Esophagus muscularis mucosa (tissue), 4 donors: ENCODE measurements at regions not wholly inside any gene's neighbourhood (a gene's known extent, or its start where the extent isn't known, plus 50 kb on each side); places are given as distances from the start of the nearest gene placed in this dataset.

Source experiments
- DNase-seq: peaks from one replicate; pipeline ENCODE4 v3.0.0-alpha.2; 2017; ENCODE audit errors: extremely low spot score
- H3K27ac ChIP-seq, 4 donors: fragments of 200-600 bp; sonication (generic); replicated peaks in 1 of 4; 1 replicate in 3 of 4; 2 replicates in 1 of 4; pipeline ENCODE4 v1.5.1; 2016 to 2019; ENCODE audit warnings: mild to moderate bottlenecking in 1 of 4
- H3K27me3 ChIP-seq, 4 donors: fragments of 200-600 bp; sonication (generic); one replicate each; pipeline versions ENCODE4 v1.5.1 to v1.6.0; 2016 to 2019
- H3K36me3 ChIP-seq, 4 donors: fragments of 200-600 bp; sonication (generic); one replicate each; pipeline ENCODE4 v1.5.1; 2016 to 2019
- H3K4me1 ChIP-seq, 4 donors: fragments of 200-600 bp; sonication (generic); one replicate each; pipeline ENCODE4 v1.5.1; 2016 to 2019
- H3K4me3 ChIP-seq, 4 donors: fragments of 200-600 bp; sonication (generic); 1 replicate in 2 of 4; 2 replicates in 2 of 4; pipeline ENCODE4 v1.5.1; 2016 to 2019; ENCODE audit warnings: mild to moderate bottlenecking in 4 of 4, moderate library complexity in 1 of 4
- H3K9me3 ChIP-seq, 4 donors: fragments of 200-600 bp; sonication (generic); 1 replicate in 3 of 4; 2 replicates in 1 of 4; pipeline ENCODE4 v1.5.1; 2016 to 2019
- CTCF ChIP-seq, 3 experiments: fragments of 200-600 bp in 2 of 3; fragments of 450-650 bp in 1 of 3; sonication (generic) in 2 of 3; IDR thresholded peaks; one replicate each; pipeline ENCODE4 v1.5.1; 2017 to 2019; ENCODE audit warnings: antibody characterized with exemption in 3 of 3, mild to moderate bottlenecking in 2 of 3, moderate library complexity in 1 of 3
- EP300 ChIP-seq: sonication (generic); formaldehyde crosslinking; IDR thresholded peaks from one replicate; pipeline ENCODE4 v1.6.1; 2017; ENCODE audit warnings: antibody characterized with exemption
- POLR2A ChIP-seq: fragments of 450-650 bp; IDR thresholded peaks from one replicate; pipeline ENCODE4 v1.6.1; 2017; ENCODE audit warnings: antibody characterized with exemption, moderate library complexity, mild to moderate bottlenecking, low read depth
- POLR2AphosphoS5 ChIP-seq, 2 donors: sonication (generic); formaldehyde crosslinking; IDR thresholded peaks; one replicate each; pipeline ENCODE4 v1.6.1; 2017; ENCODE audit warnings: antibody characterized with exemption in 2 of 2
- WGBS: methylation state at CpG from one replicate; pipeline ENCODE4 v1.1.5; 2018; 5-methylcytosine and 5-hydroxymethylcytosine counted together
- intact Hi-C: fragments of 100-400 bp; cut with DNase I; formaldehyde crosslinking; loops from one replicate; pipeline ENCODE4 v1.15.1; 2023

DNA sequence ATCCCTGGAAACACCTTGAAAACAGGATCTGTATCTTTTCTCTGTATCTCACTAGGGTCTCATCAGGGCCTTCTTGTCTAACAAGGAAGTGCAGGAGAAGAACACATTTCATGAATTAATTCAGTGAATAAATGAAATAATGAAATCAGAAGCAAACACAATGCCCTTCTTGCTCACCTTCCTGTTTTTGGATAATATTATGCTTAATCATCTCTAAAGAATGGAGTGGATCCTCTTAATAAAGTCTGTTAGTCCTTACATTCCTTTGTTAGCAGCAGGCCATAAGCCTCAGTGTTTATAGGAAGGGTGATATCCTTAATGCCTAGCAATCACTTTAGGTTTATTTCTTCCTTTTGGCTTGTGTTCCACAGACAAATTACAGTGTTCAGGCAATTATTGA lies 837.1 kb upstream of the SEMA6A start:
- H3K4me1 ChIP-seq: no peaks in the 10 kb centered on the region
- no peaks in the 10 kb centered on the region for H3K9me3 ChIP-seq
- H3K36me3 ChIP-seq: no peaks in the 10 kb centered on the region
- intact Hi-C loops: no loop called here
- no peaks in the 10 kb centered on the region for H3K27me3 ChIP-seq
- no peak overlapping the region for H3K4me3 ChIP-seq
- no peak for TF ChIP-seq EP300
- TF ChIP-seq POLR2A: no peak
- no peak for TF ChIP-seq CTCF (IDR thresholded peaks at IDR 0.05)
- no peak for TF ChIP-seq POLR2AphosphoS5 (IDR thresholded peaks at IDR 0.05)
- H3K27ac ChIP-seq: no peak overlapping the region
- DNase-seq: no peak

DNA sequence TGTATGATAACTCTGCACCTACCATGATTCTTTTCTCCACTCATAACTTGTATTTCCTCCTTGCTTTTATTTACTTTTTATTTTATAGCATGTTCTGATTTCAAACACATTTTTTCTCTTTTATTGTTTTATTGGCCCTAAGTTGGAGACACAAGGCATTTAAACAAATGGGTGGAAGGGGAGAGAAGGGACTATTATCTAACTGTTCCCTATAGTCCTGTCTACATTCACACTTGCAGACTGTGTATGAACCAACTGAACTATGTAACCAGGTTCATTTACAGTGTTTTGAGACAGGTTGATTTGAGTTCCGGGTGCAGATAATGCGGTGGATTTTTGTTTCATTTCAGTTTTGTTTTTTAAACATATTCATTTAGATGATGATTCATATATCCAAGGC lies 830.6 kb upstream of the SEMA6A start:
- intact Hi-C loops: no loop called here
- H3K27me3 ChIP-seq: no peaks in the 10 kb centered on the region
- no peaks in the 10 kb centered on the region for H3K36me3 ChIP-seq
- TF ChIP-seq EP300: no peak
- TF ChIP-seq CTCF (IDR thresholded peaks at IDR 0.05): no peak
- no peak for TF ChIP-seq POLR2A
- no peak for TF ChIP-seq POLR2AphosphoS5 (IDR thresholded peaks at IDR 0.05)
- H3K4me1 ChIP-seq: no peaks in the 10 kb centered on the region
- H3K9me3 ChIP-seq: no peaks in the 10 kb centered on the region
- no peak overlapping the region for H3K27ac ChIP-seq
- DNase-seq: no peak
- H3K4me3 ChIP-seq: no peak overlapping the region
- WGBS: 87% methylated on average over 2 of the region's 2 CpGs

DNA sequence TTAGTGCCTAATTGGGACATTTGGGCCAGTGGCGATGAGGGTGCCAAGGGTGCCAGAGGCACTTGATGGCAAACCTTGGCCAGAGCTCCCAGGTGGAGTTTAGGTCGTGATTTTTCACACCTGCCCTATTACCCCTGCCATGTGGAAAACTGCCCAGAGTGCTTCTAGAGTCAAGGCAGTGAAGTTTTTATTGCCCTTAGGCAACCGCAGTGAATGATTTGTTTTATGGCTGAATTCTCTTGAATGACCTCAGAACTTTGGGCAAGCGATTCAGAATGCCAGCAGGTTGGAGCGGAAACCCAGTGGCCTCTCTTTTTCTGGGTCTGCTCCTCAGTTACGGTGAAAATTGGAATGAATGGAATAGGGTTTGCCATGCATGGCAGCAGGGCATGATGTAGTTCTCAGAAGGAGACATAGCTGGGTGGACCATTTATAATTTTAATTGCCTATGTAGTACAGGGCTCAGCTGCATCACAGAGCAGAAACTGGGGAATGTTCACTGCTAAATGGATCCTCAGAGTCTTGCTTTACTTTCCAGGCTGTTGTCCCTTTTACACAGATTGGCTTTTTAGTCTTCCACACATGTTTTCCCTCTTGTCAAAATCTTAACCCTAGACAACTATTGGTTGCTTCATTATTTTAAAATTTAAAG lies 820.0 kb upstream of the SEMA6A start:
- WGBS: 88% methylated on average over 6 of the region's 6 CpGs
- no peaks in the 10 kb centered on the region for H3K9me3 ChIP-seq
- no peaks in the 10 kb centered on the region for H3K4me1 ChIP-seq
- H3K27me3 ChIP-seq: no peaks in the 10 kb centered on the region
- intact Hi-C loops: no loop called here
- H3K27ac ChIP-seq: no peak overlapping the region
- no peak overlapping the region for H3K4me3 ChIP-seq
- no peaks in the 10 kb centered on the region for H3K36me3 ChIP-seq
- no peak for DNase-seq
- TF ChIP-seq POLR2AphosphoS5 (IDR thresholded peaks at IDR 0.05): no peak
- TF ChIP-seq EP300: no peak
- TF ChIP-seq POLR2A: no peak
- TF ChIP-seq CTCF (IDR thresholded peaks at IDR 0.05): no peak

GRCh38 chr5:117393125-117393524 lies 818.5 kb upstream of the SEMA6A start:
- no peak for TF ChIP-seq EP300
- TF ChIP-seq CTCF (IDR thresholded peaks at IDR 0.05): no peak
- no peak for TF ChIP-seq POLR2AphosphoS5 (IDR thresholded peaks at IDR 0.05)
- TF ChIP-seq POLR2A: no peak
- 73% methylated on average over 2 of the region's 2 CpGs for WGBS
- H3K36me3 ChIP-seq: no peaks in the 10 kb centered on the region
- H3K4me1 ChIP-seq: no peaks in the 10 kb centered on the region
- intact Hi-C loops: no loop called here
- H3K9me3 ChIP-seq: no peaks in the 10 kb centered on the region
- H3K27me3 ChIP-seq: no peaks in the 10 kb centered on the region
- H3K27ac ChIP-seq: no peak overlapping the region
- no peak for DNase-seq
- no peak overlapping the region for H3K4me3 ChIP-seq

- no peaks in the 10 kb centered on the region for H3K36me3 ChIP-seq
- H3K4me1 ChIP-seq: no peaks in the 10 kb centered on the region
- H3K9me3 ChIP-seq: no peaks in the 10 kb centered on the region
- H3K4me3 ChIP-seq: no peak overlapping the region
- intact Hi-C loops: no loop called here
- TF ChIP-seq POLR2AphosphoS5 (IDR thresholded peaks at IDR 0.05): no peak
- no peak for TF ChIP-seq POLR2A
- TF ChIP-seq EP300: no peak
- TF ChIP-seq CTCF (IDR thresholded peaks at IDR 0.05): no peak
- H3K27ac ChIP-seq: no peak overlapping the region
- DNase-seq: no peak
- no peaks in the 10 kb centered on the region for H3K27me3 ChIP-seq
Observed at GRCh38 chr5:117380316-117380715, 805.7 kb upstream of the SEMA6A start.
